ACC112 (cell line): ENCODE measurements at regions not wholly inside any gene's neighbourhood (a gene's known extent, or its start where the extent isn't known, plus 50 kb on each side); places are given as distances from the start of the nearest gene placed in this dataset.

Experiments used
- H2AFZ ChIP-seq: fragments of 200-600 bp; sonication (generic); one replicate; pipeline ENCODE4 v1.6.0; 2017; ENCODE audit warnings: antibody characterized with exemption, low read length; ENCODE audit not compliant: unreplicated experiment
- H3K27ac ChIP-seq: fragments of 200-600 bp; sonication (generic); 2 replicates; pipeline ENCODE4 v1.5.1; 2014; ENCODE audit warnings: low read depth, mild to moderate bottlenecking, antibody characterized with exemption, low read length, moderate library complexity
- H3K27me3 ChIP-seq: fragments of 200-600 bp; sonication (generic); 2 replicates; pipeline ENCODE4 v1.6.1; 2014; ENCODE audit warnings: mild to moderate bottlenecking, antibody characterized with exemption, low read length, moderate library complexity, mixed read lengths; ENCODE audit not compliant: insufficient read depth
- H3K36me3 ChIP-seq: fragments of 200-600 bp; sonication (generic); 2 replicates; pipeline ENCODE4 v1.6.1; 2016; ENCODE audit warnings: mild to moderate bottlenecking, antibody characterized with exemption, low read length, moderate library complexity, mixed read lengths; ENCODE audit not compliant: insufficient read depth
- H3K4me1 ChIP-seq: fragments of 200-600 bp; sonication (generic); one replicate; pipeline ENCODE4 v1.6.1; 2016; ENCODE audit warnings: low read length, mixed read lengths; ENCODE audit not compliant: insufficient read depth, unreplicated experiment, control insufficient read depth
- H3K4me3 ChIP-seq: fragments of 200-600 bp; sonication (generic); 2 replicates; pipeline ENCODE4 v1.5.1; 2014; ENCODE audit warnings: mild to moderate bottlenecking, low read depth, low read length
- H3K79me2 ChIP-seq: fragments of 200-600 bp; sonication (generic); one replicate; pipeline ENCODE4 v1.6.0; 2016; ENCODE audit warnings: low read length; ENCODE audit not compliant: control insufficient read depth, unreplicated experiment, insufficient read depth

DNA sequence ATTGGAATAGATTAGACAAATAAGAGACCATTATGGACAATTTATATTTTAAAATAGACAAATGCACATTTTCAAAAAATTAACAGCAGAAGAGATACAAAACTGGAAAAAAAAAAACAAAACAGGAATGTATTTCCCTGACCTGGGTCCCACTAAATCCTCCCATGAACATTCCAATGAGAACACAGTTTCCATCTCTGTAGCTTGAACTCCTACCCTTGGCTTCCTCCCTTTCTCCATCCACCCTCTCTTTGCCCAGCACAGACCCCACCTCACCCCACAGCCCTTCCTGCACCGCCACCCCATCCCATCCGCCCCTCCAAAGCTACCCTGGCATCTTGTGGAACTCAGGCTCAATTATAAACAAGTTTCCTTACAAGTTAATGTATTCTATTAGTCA lies 71.2 kb upstream of the MPP7 start:
- Histone ChIP-seq H3K4me3 (no peak overlapping the region), H3K79me2 (no peaks in the 10 kb centered on the region), H3K27ac (no peak overlapping the region), H3K4me1 (no peaks in the 10 kb centered on the region), H2AFZ (no peak overlapping the region), H3K36me3 (no peaks in the 10 kb centered on the region), H3K27me3 (peaks cover 4% of the 10 kb centered on the region; the same call in 1 of the 2 replicates)

DNA sequence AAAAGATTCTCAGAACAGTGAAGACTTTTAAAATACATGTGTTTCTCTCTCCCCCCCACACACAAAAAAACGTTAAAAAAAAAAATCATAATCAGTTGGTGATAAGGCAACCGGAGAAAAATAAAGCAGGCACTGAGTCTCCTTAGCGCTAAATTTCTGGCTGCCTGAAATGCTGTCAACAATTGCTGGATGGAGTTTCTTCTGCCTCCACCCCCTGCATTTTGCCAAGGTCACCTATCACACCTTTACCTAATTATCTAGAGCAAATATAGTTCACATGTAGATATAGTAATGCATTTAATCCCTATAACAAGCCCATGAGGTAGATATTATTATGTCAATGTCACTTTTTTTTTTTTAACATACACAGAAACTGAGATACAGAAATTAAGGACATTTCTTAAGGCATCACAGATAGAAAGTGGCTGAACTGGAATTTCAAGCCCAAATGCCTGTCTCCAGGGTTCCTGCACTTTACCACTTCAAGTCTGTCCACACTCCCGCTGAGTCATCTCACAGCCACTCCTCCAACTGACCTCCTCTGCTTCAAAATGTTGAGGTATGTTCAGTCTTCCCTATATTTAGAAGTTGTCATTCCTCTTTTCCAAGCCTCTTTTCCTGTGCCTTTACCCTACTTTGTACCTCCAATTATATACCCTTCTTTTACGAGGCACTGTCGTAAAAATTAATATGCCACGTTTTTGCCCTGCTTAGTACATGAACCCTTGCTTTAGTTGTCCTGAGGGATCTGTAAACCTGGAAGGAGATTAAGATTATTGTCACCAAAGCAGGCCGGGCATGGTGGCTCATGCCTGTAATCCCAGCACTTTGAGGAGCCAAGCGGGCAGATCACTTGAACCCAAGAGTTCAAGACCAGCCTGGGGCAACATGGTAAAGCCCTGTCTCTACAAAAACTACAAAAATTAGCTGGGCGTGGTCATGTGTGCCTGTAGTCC lies 72.8 kb upstream of the MPP7 start:
- Histone ChIP-seq H3K27me3 (peaks cover 5% of the 10 kb centered on the region), H3K79me2 (no peaks in the 10 kb centered on the region), H3K4me1 (no peaks in the 10 kb centered on the region), H3K4me3 (no peak overlapping the region), H3K36me3 (no peaks in the 10 kb centered on the region), H3K27ac (no peak overlapping the region), H2AFZ (no peak overlapping the region)

DNA sequence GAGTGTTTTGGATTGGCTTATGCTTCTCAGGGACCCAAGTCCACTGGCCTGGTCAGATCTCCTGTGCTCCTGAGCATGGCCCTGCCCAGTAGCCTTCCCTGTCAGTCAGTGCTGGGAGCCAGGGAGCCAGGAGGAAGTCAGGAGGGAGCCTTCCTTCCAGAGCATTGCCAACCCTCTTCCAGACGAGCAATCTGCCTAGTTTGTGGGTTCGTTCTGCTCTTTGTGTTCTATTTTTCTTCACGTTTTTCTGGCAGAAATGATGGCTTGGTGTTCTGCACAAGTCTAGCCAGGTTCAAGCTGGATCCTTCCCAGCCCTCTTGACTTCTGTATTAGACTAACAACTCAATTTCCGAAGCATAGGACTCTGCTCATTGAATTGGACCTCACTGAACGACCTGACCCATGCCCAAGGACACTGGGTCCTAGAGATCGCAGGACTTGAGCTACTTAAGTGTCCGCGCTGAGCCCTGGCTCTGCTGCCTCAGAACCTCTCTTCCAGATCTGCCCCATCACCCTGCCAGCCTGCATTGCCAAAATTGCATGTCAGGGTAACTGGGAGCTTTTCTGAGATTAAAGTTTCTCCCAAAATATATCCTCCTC lies 76.2 kb upstream of the MPP7 start:
- Histone ChIP-seq H3K36me3 (no peaks in the 10 kb centered on the region), H3K27ac (no peak overlapping the region), H3K4me1 (no peaks in the 10 kb centered on the region), H3K4me3 (no peak overlapping the region), H2AFZ (no peak overlapping the region), H3K79me2 (no peaks in the 10 kb centered on the region), H3K27me3 (peaks cover 18% of the 10 kb centered on the region)

DNA sequence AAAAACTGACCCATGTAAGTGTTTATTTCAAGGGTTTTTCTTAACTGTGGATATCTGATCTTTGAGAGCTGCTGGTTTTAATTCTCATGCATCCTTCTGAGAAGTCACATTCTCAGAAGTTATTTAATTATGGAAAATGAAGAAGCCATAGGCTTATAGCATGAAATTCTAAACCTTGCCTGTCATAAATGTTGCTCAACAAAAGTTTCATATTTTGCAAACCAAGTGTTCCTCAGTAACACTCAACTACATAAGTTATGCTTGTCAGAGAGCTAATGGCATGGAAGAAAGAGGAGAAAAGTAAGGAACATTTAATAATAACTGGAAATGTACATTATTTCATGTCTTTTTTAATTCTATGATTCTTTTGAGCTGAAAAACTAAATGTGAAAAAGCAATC lies 78.6 kb upstream of the MPP7 start:
- Histone ChIP-seq H2AFZ (no peak overlapping the region), H3K36me3 (no peaks in the 10 kb centered on the region), H3K27ac (no peak overlapping the region)

DNA sequence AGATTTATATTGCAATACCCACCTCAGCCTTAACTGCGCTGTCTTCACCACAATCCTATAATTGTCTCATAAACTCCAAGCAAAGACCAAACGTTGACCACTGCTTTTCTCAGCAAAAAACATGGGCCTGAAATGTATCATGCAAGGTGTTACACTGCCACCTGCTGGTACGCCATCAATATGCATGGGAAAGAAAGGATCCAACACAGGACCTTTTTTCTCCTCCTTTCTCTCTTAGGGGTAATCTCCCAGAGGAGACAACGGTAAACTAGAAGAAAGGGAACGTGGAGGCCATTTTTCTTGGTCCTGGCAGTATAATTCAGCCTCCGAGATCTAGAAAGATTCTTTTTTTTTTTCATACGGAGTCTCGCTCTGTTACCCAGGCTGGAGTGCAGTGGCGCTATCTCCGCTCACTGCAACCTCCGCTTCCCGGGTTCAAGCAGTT lies 79.1 kb upstream of the MPP7 start:
- Histone ChIP-seq H3K4me1 (no peaks in the 10 kb centered on the region), H3K36me3 (no peaks in the 10 kb centered on the region), H3K4me3 (no peak overlapping the region), H3K27ac (no peak overlapping the region), H3K27me3 (peaks cover 44% of the 10 kb centered on the region), H2AFZ (no peak overlapping the region), H3K79me2 (no peaks in the 10 kb centered on the region)

More for the DNA sequence above, 78.6 kb upstream of the MPP7 start:
- Histone ChIP-seq H3K27me3 (peaks cover 41% of the 10 kb centered on the region), H3K4me3 (no peak overlapping the region), H3K79me2 (no peaks in the 10 kb centered on the region), H3K4me1 (no peaks in the 10 kb centered on the region)

DNA sequence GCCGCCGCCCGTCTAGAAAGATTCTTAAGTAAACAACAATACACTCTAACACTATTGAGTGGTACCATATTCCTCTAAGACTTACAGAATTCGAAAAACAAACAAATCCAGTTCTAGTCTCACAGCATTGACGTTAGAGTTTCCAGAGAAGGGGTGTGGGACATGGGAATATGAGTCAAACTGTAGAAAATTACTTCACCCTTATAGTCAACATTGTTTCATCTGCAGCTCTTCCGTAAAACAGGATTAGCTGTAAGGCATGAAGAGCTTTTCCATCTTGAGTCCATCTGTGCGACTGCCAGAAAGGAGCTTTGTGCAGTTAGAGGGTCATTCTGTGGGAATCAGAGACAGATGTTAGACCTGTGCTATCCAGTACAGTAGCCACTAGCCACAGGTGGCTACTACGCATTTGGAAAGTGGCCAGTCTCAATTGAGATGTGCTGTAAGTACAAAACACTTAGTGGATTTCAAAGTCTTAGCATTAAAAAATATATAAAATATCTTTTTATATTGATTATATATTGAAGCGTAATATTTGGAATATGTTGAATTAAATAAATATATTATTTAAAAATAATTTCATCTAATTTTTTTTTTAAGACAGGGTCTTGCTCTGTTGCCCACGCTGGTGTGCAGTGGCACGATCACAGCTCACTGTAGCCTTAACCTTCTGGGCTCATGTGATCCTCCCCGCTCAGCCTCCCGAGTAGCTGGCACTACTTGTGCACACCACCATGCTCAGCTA lies 79.8 kb upstream of the MPP7 start:
- no peak overlapping the region for H2AFZ ChIP-seq
- H3K27me3 ChIP-seq = peaks cover 49% of the 10 kb centered on the region
- no peaks in the 10 kb centered on the region for H3K36me3 ChIP-seq
- H3K4me3 ChIP-seq = no peak overlapping the region
- no peak overlapping the region for H3K27ac ChIP-seq
- no peaks in the 10 kb centered on the region for H3K4me1 ChIP-seq
- H3K79me2 ChIP-seq = no peaks in the 10 kb centered on the region

DNA sequence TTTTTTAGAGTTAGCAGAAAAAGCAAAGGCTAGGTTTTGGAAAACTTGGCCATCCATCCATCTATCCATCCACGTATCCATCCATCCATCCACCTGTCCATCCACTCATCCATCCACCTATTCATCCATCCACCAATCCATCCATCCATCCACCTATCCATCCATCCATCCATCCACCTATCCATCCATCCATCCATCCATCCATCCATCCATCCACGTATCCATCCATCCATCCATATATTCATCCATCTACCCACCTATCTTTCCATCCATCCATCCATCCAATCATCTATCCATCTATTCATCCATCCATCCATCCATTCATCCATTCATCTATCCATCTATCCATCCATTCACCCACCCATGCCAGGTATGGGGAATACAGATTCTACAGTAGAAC lies 81.7 kb upstream of the MPP7 start:
- H3K4me3 ChIP-seq = no peak overlapping the region
- no peak overlapping the region for H2AFZ ChIP-seq
- H3K79me2 ChIP-seq = no peaks in the 10 kb centered on the region
- H3K4me1 ChIP-seq = no peaks in the 10 kb centered on the region
- no peak overlapping the region for H3K27ac ChIP-seq
- H3K27me3 ChIP-seq = peaks cover 60% of the 10 kb centered on the region
- no peaks in the 10 kb centered on the region for H3K36me3 ChIP-seq

DNA sequence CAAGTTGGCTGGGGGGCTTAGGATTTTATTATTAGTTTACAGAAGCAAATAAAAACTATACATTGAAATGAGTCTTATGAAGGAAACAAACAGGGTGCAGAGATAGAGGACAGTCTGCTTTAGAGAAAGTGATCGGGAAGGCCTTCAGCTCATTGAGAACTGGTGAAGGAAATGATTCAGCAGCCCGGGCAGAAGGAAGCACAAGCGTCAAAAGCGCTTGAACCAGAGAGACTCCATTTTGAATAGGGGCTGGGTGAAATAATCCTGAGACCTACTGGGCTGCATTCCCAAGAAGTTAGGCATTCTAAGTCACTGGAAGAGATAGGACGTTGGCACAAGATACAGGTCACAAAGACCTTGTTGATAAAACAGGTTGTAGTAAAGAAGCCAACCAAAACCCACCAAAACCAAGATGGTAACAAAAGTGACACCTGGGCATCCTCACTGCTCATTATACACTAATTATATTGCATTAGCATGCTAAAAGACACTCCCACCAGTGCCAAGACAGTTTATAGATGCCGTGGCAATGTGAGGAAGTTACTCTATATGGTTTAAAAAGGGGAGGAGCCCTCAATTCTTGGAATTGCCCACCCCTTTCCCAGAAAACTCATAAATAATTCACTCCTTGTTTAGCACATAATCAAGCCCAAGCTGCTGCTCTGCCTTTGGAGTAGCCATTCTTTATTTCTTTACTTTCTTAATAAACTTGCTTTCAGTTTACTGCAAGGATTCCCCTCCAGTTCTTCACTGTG lies 83.1 kb upstream of the MPP7 start:
- Histone ChIP-seq H3K4me3 (no peak overlapping the region), H3K4me1 (no peaks in the 10 kb centered on the region), H3K36me3 (no peaks in the 10 kb centered on the region), H3K27ac (no peak overlapping the region), H3K79me2 (no peaks in the 10 kb centered on the region), H3K27me3 (peaks cover 60% of the 10 kb centered on the region), H2AFZ (no peak overlapping the region)

DNA sequence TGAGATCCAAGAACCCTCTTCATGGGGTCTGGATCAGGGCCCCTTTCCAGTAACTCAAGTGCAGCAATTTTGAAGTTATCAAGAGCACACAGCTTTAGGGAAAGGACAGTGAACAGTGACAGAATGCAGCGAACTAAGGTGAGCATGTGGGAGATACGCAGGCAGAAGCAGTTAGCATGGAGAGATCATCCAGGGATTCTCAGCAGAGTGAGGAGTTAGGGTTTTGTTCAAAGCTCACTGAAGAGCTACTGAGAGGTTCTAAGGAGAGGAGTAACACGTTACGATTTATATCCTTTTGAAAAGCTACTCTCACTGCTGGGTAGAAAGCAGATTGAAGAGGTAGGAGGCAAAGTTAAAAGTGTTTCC lies 83.6 kb upstream of the MPP7 start:
- H3K79me2 ChIP-seq = no peaks in the 10 kb centered on the region
- no peaks in the 10 kb centered on the region for H3K36me3 ChIP-seq
- no peaks in the 10 kb centered on the region for H3K4me1 ChIP-seq
- H3K27me3 ChIP-seq = peaks cover 60% of the 10 kb centered on the region
- H3K4me3 ChIP-seq = no peak overlapping the region
- no peak overlapping the region for H3K27ac ChIP-seq
- no peak overlapping the region for H2AFZ ChIP-seq

DNA sequence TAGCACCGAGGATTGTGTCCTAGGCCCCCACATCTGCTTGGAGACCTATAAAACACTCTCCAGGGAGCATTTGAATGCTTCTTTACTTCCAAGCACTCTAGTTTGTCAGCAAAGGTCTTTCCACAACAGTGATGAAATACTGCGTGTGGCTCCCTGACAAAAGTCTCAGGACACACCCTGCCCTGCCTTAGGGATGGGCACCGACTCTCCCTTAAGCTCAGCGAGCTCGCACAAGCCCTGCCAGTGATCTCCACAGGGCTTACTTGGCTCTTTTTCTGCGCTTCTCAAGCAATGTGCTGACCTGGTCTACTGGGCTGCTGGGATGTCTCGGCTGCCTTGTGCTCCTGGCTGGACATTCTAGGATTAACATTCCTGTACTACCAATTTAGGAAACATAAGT lies 84.3 kb upstream of the MPP7 start:
- Histone ChIP-seq H3K4me1 (no peaks in the 10 kb centered on the region), H3K4me3 (no peak overlapping the region), H2AFZ (no peak overlapping the region), H3K27me3 (peaks cover 60% of the 10 kb centered on the region), H3K36me3 (no peaks in the 10 kb centered on the region), H3K79me2 (no peaks in the 10 kb centered on the region), H3K27ac (no peak overlapping the region)
